ENCODE measurements at regions not wholly inside any gene's neighbourhood (a gene's known extent, or its start where the extent isn't known, plus 50 kb on each side); places are given as distances from the start of the nearest gene placed in this dataset.

DNA sequence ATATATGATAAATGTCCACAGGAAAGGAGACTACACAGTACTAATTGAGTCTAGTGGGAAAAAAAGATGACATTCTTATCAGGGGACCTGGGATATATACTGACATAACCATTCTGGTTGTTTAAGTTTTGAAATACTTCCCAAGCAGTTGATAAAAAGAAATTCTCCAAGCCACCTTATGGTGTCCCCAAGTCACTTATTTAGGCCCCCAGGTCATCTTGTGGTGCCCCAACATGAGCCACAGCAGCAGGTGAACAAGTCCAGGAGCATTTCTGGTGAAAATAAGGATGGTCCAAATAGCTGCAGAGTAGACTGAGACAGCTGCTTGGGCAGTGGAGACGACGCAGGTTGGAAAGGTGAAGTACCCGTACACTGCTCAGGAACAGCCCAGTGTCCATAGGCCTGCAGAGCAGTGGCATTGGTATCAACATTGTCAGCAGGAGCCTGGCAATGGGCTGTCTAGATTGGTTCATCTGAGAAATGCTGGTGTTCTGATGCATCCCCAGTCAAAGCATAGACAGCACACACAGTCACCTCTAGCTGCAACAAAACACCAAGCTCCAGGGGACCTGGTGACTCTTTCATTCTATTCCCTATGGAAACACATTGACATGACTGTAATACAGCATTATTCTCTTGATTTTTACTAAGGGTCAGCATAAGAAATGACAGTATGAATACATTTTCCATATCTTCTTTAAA lies 430.6 kb downstream of the NR2F1-AS1 start:
- TF ChIP-seq, protein P1, sequence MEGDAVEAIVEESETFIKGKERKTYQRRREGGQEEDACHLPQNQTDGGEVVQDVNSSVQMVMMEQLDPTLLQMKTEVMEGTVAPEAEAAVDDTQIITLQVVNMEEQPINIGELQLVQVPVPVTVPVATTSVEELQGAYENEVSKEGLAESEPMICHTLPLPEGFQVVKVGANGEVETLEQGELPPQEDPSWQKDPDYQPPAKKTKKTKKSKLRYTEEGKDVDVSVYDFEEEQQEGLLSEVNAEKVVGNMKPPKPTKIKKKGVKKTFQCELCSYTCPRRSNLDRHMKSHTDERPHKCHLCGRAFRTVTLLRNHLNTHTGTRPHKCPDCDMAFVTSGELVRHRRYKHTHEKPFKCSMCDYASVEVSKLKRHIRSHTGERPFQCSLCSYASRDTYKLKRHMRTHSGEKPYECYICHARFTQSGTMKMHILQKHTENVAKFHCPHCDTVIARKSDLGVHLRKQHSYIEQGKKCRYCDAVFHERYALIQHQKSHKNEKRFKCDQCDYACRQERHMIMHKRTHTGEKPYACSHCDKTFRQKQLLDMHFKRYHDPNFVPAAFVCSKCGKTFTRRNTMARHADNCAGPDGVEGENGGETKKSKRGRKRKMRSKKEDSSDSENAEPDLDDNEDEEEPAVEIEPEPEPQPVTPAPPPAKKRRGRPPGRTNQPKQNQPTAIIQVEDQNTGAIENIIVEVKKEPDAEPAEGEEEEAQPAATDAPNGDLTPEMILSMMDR (IDR thresholded peaks at IDR 0.05): no peak
- TF ChIP-seq POLR2A (IDR thresholded peaks at IDR 0.05): no peak
